ENCODE measurements at regions not wholly inside any gene's neighbourhood (a gene's known extent, or its start where the extent isn't known, plus 50 kb on each side); places are given as distances from the start of the nearest gene placed in this dataset.
"Not testable (repeated sequence)": the region's sequence is repeated elsewhere in the genome, so short reads cannot be mapped to it uniquely, and the experiment has no call there.

- intact Hi-C loops (cut with micrococcal nuclease): no loop called here
These were observed 453.4 kb upstream of the NFE2L3 start for GRCh38 chr7:25698451-25699113.

GRCh38 chr7:25700141-25700540 lies 451.9 kb upstream of the NFE2L3 start:
- intact Hi-C loops (cut with micrococcal nuclease): not testable (repeated sequence)

GRCh38 chr7:25704413-25704812 lies 447.6 kb upstream of the NFE2L3 start:
- intact Hi-C loops (cut with micrococcal nuclease): no loop called here

GRCh38 chr7:25706764-25707163 lies 445.2 kb upstream of the NFE2L3 start:
- intact Hi-C loops (cut with micrococcal nuclease): no loop called here

GRCh38 chr7:25707768-25708620 lies 444.0 kb upstream of the NFE2L3 start:
- intact Hi-C loops (cut with micrococcal nuclease): no loop called here

GRCh38 chr7:25710959-25711358 lies 441.0 kb upstream of the NFE2L3 start:
- intact Hi-C loops (cut with micrococcal nuclease): loop anchor here (5.0 kb wide), 1 partner anchor 229 kb away; no protein-coding TSS in a partner anchor

GRCh38 chr7:25711940-25712339 lies 440.1 kb upstream of the NFE2L3 start:
- intact Hi-C loops (cut with micrococcal nuclease): loop anchor here (5.0 kb wide), 1 partner anchor 230 kb away; no protein-coding TSS in a partner anchor

- intact Hi-C loops (cut with micrococcal nuclease): loop anchor here (5.0 kb wide), 1 partner anchor 230 kb away; no protein-coding TSS in a partner anchor
These were observed 439.5 kb upstream of the NFE2L3 start for GRCh38 chr7:25712500-25712899.

- intact Hi-C loops (cut with micrococcal nuclease): loop anchor here (5.0 kb wide), 1 partner anchor 232 kb away; no protein-coding TSS in a partner anchor
These were observed 438.0 kb upstream of the NFE2L3 start for GRCh38 chr7:25714013-25714412.

GRCh38 chr7:25716421-25716820 lies 435.6 kb upstream of the NFE2L3 start:
- intact Hi-C loops (cut with micrococcal nuclease): no loop called here

- intact Hi-C loops (cut with micrococcal nuclease): no loop called here
These were observed 433.4 kb upstream of the NFE2L3 start for GRCh38 chr7:25718596-25718995.

- intact Hi-C loops (cut with micrococcal nuclease): no loop called here
These were observed 432.7 kb upstream of the NFE2L3 start for GRCh38 chr7:25719190-25719896.

- intact Hi-C loops (cut with micrococcal nuclease): no loop called here
These were observed 431.6 kb upstream of the NFE2L3 start for GRCh38 chr7:25720427-25720826.

GRCh38 chr7:25722856-25723255 lies 429.1 kb upstream of the NFE2L3 start:
- intact Hi-C loops (cut with micrococcal nuclease): no loop called here

GRCh38 chr7:25725451-25725850 lies 426.5 kb upstream of the NFE2L3 start:
- intact Hi-C loops (cut with micrococcal nuclease): no loop called here

- intact Hi-C loops (cut with micrococcal nuclease): no loop called here
These were observed 425.7 kb upstream of the NFE2L3 start for GRCh38 chr7:25726170-25726780.

- intact Hi-C loops (cut with micrococcal nuclease): no loop called here
These were observed 425.2 kb upstream of the NFE2L3 start for GRCh38 chr7:25726781-25727311.

GRCh38 chr7:25727446-25727845 lies 424.6 kb upstream of the NFE2L3 start:
- intact Hi-C loops (cut with micrococcal nuclease): no loop called here

- intact Hi-C loops (cut with micrococcal nuclease): no loop called here
These were observed 424.1 kb upstream of the NFE2L3 start for GRCh38 chr7:25727876-25728275.

GRCh38 chr7:25731068-25731845 lies 420.7 kb upstream of the NFE2L3 start:
- intact Hi-C loops (cut with micrococcal nuclease): no loop called here
